ENCODE measurements at regions not wholly inside any gene's neighbourhood (a gene's known extent, or its start where the extent isn't known, plus 50 kb on each side); places are given as distances from the start of the nearest gene placed in this dataset.
"Not testable (repeated sequence)": the region's sequence is repeated elsewhere in the genome, so short reads cannot be mapped to it uniquely, and the experiment has no call there.

DNA sequence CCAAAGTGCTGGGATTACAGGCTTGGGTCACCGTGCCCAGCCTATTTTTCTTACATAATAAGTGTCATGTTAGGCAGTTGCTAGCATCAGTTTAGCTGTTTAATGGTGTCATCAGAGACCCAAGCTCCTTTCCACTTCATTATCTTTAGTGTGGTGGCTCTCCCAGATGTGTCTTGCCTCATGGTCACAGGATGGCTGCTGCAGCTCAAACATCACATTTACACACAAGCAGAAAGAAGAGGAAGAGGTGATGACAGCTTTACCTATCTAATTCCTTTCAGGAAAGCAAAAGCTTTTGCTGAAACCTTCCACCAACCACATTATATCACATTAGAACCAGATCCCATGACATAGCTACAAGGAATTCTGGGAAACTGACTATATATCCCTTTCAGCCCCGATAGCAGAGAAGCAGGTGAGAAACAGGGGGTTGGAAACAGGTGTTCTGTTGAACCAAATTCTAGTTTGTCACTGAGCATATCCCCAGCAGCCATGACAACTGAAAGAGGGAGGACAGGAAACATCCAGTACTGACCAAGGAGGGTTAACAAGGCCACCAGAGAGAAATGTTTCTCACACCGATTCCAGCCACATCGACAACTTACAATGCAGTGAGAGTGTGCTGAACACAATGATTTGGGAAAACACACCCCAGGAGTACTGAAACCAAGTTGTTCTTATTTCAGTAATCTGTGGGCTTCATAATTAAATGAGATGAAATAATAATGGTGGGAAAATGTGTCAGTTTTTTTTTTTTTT, 617.0 kb downstream of the UQCRFS1 start:
- 100% methylated on average over 3 of the region's 4 CpGs for WGBS, 2 experiments (ENCODE audit: insufficient coverage in 2 of 2)

DNA sequence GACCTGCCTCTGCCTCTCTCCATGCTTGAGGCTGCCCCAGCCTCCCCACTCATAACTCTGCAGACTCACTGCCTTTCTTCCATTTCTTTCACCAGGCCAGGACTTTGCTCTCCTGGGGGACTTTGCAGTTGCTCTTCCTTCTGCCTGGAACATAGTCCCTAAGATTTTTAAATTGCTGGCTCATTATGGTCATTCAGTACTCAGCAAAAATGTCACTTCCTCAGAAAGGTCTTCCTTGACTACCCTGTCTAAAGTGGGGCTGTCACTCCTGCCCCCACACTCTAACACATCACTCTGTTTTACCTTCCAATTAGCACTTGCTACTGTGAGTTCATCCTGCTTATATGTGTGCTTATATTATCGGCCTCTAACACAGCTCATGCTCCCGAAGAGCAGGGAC, 618.2 kb downstream of the UQCRFS1 start:
- Histone ChIP-seq H3K27ac (ENCODE audit: low read depth, low read length, severe bottlenecking) (no peak overlapping the region), H3K9me3 (ENCODE audit: control insufficient read depth, low read length) (no peaks in the 10 kb centered on the region), H3K4me1 (ENCODE audit: control insufficient read depth, insufficient read depth, low read length, poor library complexity, severe bottlenecking) (no peaks in the 10 kb centered on the region), H3K4me3 (ENCODE audit: extremely low read depth, insufficient read depth, low read length, poor library complexity, severe bottlenecking) (no peak overlapping the region), H3K36me3 (ENCODE audit: control insufficient read depth, insufficient read depth, low read length) (no peaks in the 10 kb centered on the region)
- WGBS, 2 experiments (ENCODE audit: insufficient coverage in 2 of 2), result no CpG with 5 or more reads among the region's 2 CpGs

More for the DNA sequence above, 617.0 kb downstream of the UQCRFS1 start:
- no peaks in the 10 kb centered on the region for H3K9me3 ChIP-seq (ENCODE audit: control insufficient read depth, low read length)
- no peak overlapping the region for H3K27ac ChIP-seq (ENCODE audit: low read depth, low read length, severe bottlenecking)
- H3K4me1 ChIP-seq (ENCODE audit: control insufficient read depth, insufficient read depth, low read length, poor library complexity, severe bottlenecking), result no peaks in the 10 kb centered on the region
- H3K36me3 ChIP-seq (ENCODE audit: control insufficient read depth, insufficient read depth, low read length), result no peaks in the 10 kb centered on the region
- no peak overlapping the region for H3K4me3 ChIP-seq (ENCODE audit: extremely low read depth, insufficient read depth, low read length, poor library complexity, severe bottlenecking)

DNA sequence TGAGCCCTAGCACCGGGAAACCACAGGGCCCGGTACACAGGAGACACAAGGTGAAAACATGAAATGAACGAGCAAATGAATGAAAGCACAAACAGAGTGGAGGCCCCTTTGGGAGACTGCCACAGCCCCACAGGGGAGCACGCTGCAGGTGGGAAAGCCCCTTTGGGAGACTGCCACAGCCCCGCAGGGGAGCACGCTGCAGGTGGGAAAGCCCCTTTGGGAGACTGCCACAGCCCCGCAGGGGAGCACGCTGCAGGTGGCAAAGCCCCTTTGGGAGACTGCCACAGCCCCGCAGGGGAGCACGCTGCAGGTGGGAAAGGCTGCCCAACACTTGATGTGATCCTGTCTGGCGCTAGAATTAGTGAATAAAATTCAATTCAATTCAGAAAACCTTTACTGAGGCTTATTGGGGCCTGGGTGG, 623.0 kb downstream of the UQCRFS1 start:
- not testable (repeated sequence) for H3K27ac ChIP-seq (ENCODE audit: low read depth, low read length, severe bottlenecking); H3K36me3 ChIP-seq (ENCODE audit: control insufficient read depth, insufficient read depth, low read length); H3K9me3 ChIP-seq (ENCODE audit: control insufficient read depth, low read length); H3K4me1 ChIP-seq (ENCODE audit: control insufficient read depth, insufficient read depth, low read length, poor library complexity, severe bottlenecking); H3K4me3 ChIP-seq (ENCODE audit: extremely low read depth, insufficient read depth, low read length, poor library complexity, severe bottlenecking)
- WGBS, 2 experiments (ENCODE audit: insufficient coverage in 2 of 2), result 80 to 82% methylated on average over 9 to 10 of the region's 11 CpGs

DNA sequence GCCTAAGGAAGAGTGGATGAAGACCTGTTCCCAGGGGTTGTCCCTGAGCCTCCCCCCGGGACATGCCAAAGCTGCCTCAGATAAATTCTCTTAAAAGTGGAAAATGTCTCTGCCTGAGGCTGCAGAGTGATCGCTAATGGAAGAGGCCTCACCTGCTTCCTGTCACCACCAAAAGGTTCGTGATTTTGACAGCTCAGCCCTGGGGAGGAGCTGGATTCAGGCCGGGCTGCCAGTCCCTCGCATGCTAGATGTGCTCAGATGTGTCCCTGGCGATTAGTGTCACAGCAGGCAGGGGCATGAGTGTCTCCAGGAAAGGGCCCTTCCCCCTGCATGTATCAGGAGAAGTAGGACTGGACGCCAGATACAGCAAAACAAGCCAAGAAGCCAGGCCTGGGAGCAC, 626.5 kb downstream of the UQCRFS1 start:
- no peak overlapping the region for H3K27ac ChIP-seq (ENCODE audit: low read depth, low read length, severe bottlenecking)
- H3K4me1 ChIP-seq (ENCODE audit: control insufficient read depth, insufficient read depth, low read length, poor library complexity, severe bottlenecking), result no peaks in the 10 kb centered on the region
- WGBS, 2 experiments (ENCODE audit: insufficient coverage in 2 of 2), result 65 to 80% methylated on average over 6 to 7 of the region's 7 CpGs
- H3K9me3 ChIP-seq (ENCODE audit: control insufficient read depth, low read length), result no peaks in the 10 kb centered on the region
- no peaks in the 10 kb centered on the region for H3K36me3 ChIP-seq (ENCODE audit: control insufficient read depth, insufficient read depth, low read length)
- no peak overlapping the region for H3K4me3 ChIP-seq (ENCODE audit: extremely low read depth, insufficient read depth, low read length, poor library complexity, severe bottlenecking)

DNA sequence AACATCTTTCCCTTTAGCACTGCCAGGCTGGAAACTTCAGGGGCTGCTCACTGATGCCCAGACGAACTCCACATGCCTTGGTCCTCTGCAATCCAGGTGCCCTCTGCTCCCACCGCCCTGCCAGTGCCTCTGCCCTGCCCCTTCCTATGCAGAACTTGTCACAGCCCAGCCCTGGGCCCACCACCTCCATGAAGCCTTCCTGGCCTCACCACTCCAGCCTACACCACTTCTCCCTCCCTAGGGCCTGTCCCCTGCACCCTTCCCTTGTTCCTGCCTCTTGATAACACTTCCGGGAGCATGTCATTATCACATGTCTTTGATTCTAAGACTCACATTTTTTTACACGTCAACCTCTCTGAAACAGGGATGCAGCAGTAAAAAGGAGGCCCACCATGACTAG, 627.2 kb downstream of the UQCRFS1 start:
- no peaks in the 10 kb centered on the region for H3K9me3 ChIP-seq (ENCODE audit: control insufficient read depth, low read length)
- no peak overlapping the region for H3K27ac ChIP-seq (ENCODE audit: low read depth, low read length, severe bottlenecking)
- H3K4me1 ChIP-seq (ENCODE audit: control insufficient read depth, insufficient read depth, low read length, poor library complexity, severe bottlenecking), result no peaks in the 10 kb centered on the region
- WGBS, 2 experiments (ENCODE audit: insufficient coverage in 2 of 2), result 73 to 96% methylated on average over 2 to 4 of the region's 4 CpGs
- H3K4me3 ChIP-seq (ENCODE audit: extremely low read depth, insufficient read depth, low read length, poor library complexity, severe bottlenecking), result no peak overlapping the region
- H3K36me3 ChIP-seq (ENCODE audit: control insufficient read depth, insufficient read depth, low read length), result no peaks in the 10 kb centered on the region

DNA sequence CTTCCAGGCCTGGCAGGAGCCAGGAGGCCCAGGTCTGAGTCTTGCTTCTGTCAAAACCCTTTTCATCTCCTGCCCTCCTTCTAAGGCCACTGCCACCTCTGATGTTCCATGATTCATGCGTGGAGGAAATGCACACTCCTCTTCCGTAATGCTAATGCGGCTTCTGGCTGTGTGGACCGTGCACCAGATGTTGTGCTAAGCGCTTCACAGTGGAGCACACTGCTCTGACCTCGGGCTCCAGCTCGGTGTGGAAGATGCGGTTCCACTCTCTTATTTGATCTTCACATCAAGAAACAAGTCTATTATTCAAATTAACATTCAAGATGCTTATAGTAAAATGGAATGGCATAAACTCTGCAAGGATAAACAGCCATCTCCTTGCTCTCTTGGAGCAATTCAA, 629.2 kb downstream of the UQCRFS1 start:
- Histone ChIP-seq H3K27ac (ENCODE audit: low read depth, low read length, severe bottlenecking) (no peak overlapping the region), H3K4me1 (ENCODE audit: control insufficient read depth, insufficient read depth, low read length, poor library complexity, severe bottlenecking) (no peaks in the 10 kb centered on the region), H3K36me3 (ENCODE audit: control insufficient read depth, insufficient read depth, low read length) (no peaks in the 10 kb centered on the region), H3K4me3 (ENCODE audit: extremely low read depth, insufficient read depth, low read length, poor library complexity, severe bottlenecking) (no peak overlapping the region), H3K9me3 (ENCODE audit: control insufficient read depth, low read length) (no peaks in the 10 kb centered on the region)
- 94% methylated on average over 4 to 7 of the region's 8 CpGs for WGBS, 2 experiments (ENCODE audit: insufficient coverage in 2 of 2)

DNA sequence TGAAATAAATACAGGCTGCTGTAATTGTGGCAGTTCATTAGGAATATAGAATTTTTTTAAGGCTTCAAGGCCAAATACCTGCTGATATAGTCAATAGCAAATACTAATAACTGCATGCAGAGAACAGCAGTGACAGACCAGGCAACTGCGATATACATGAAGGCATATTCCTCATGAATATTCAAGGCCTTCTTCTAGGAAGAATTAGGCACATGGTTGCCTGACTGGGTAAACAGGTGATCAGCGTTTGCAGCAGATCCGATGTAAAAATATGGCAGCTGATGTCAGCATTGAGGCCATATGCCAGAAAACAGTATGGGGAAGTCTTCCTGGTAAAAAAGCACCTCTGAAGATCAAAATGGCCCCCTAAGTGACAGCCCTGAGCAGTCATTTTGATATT, 629.7 kb downstream of the UQCRFS1 start:
- no peaks in the 10 kb centered on the region for H3K4me1 ChIP-seq (ENCODE audit: control insufficient read depth, insufficient read depth, low read length, poor library complexity, severe bottlenecking)
- H3K36me3 ChIP-seq (ENCODE audit: control insufficient read depth, insufficient read depth, low read length), result no peaks in the 10 kb centered on the region
- no peak overlapping the region for H3K4me3 ChIP-seq (ENCODE audit: extremely low read depth, insufficient read depth, low read length, poor library complexity, severe bottlenecking)
- no peaks in the 10 kb centered on the region for H3K9me3 ChIP-seq (ENCODE audit: control insufficient read depth, low read length)
- no peak overlapping the region for H3K27ac ChIP-seq (ENCODE audit: low read depth, low read length, severe bottlenecking)
- WGBS, 2 experiments (ENCODE audit: insufficient coverage in 2 of 2), result 88 to 91% methylated on average over 3 of the region's 3 CpGs

DNA sequence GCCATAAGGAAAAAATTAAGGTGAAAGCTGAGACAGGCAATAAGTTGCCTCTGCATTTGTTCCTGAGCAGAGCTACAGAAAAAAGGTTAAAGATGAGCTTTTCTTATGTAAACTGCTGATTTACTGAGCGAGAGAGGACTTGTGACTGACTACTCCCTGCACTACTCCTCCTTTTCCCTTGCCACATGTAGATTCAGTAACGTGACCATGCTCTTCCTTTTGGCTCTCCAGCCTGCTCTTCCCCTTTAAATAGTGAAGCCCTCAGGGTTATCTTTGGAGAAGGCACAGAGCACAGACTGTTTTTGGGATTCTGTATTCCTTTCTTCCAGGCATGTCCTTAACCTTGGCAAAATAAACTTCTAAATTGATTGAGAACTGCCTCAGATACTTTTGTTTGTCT, 630.2 kb downstream of the UQCRFS1 start:
- no peaks in the 10 kb centered on the region for H3K4me1 ChIP-seq (ENCODE audit: control insufficient read depth, insufficient read depth, low read length, poor library complexity, severe bottlenecking)
- no peaks in the 10 kb centered on the region for H3K9me3 ChIP-seq (ENCODE audit: control insufficient read depth, low read length)
- H3K4me3 ChIP-seq (ENCODE audit: extremely low read depth, insufficient read depth, low read length, poor library complexity, severe bottlenecking), result no peak overlapping the region
- no peak overlapping the region for H3K27ac ChIP-seq (ENCODE audit: low read depth, low read length, severe bottlenecking)
- no peaks in the 10 kb centered on the region for H3K36me3 ChIP-seq (ENCODE audit: control insufficient read depth, insufficient read depth, low read length)
- WGBS, 2 experiments (ENCODE audit: insufficient coverage in 2 of 2), result 40 to 59% methylated on average over 1 to 2 of the region's 2 CpGs

DNA sequence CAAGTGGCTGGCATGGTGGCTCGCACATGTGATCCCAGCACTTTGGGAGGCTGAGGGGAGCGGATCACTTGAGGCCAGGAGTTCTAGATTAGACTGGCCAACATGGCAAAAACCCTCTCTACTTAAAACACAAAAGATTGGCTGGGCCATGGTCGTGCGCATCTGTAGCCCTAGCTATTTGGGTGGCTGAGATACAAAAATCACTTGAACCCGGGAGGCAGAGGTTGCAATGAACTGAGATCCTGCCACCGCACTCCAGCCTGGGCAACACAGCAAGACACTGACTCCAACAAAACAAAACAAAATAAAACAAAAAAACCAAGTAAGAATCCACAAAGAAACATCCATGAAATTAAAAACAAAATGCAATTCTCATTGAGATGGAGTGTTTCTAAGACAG, 630.6 kb downstream of the UQCRFS1 start:
- 94 to 100% methylated on average over 1 to 2 of the region's 6 CpGs for WGBS, 2 experiments (ENCODE audit: insufficient coverage in 2 of 2)
- Histone ChIP-seq H3K27ac (ENCODE audit: low read depth, low read length, severe bottlenecking) (no peak overlapping the region), H3K9me3 (ENCODE audit: control insufficient read depth, low read length) (no peaks in the 10 kb centered on the region), H3K4me3 (ENCODE audit: extremely low read depth, insufficient read depth, low read length, poor library complexity, severe bottlenecking) (no peak overlapping the region), H3K4me1 (ENCODE audit: control insufficient read depth, insufficient read depth, low read length, poor library complexity, severe bottlenecking) (no peaks in the 10 kb centered on the region), H3K36me3 (ENCODE audit: control insufficient read depth, insufficient read depth, low read length) (no peaks in the 10 kb centered on the region)

DNA sequence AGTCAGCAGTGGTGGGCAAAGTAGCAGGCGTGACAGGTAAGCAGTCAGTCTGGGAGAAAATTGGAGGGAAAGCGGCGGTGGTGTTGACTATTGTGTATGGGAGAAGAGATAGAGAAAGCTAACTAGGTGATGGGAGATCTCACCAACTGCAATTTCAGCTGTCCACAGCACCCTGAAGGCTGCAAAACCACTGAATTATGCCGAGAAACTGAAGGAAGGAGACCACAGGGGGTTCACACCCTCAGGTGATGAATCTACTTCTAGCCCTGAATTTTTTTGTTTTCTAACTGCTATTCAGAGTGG, 631.5 kb downstream of the UQCRFS1 start:
- Histone ChIP-seq H3K27ac (ENCODE audit: low read depth, low read length, severe bottlenecking) (no peak overlapping the region), H3K4me3 (ENCODE audit: extremely low read depth, insufficient read depth, low read length, poor library complexity, severe bottlenecking) (no peak overlapping the region)
- 33 to 73% methylated on average over 1 to 2 of the region's 4 CpGs for WGBS, 2 experiments (ENCODE audit: insufficient coverage in 2 of 2)

DNA sequence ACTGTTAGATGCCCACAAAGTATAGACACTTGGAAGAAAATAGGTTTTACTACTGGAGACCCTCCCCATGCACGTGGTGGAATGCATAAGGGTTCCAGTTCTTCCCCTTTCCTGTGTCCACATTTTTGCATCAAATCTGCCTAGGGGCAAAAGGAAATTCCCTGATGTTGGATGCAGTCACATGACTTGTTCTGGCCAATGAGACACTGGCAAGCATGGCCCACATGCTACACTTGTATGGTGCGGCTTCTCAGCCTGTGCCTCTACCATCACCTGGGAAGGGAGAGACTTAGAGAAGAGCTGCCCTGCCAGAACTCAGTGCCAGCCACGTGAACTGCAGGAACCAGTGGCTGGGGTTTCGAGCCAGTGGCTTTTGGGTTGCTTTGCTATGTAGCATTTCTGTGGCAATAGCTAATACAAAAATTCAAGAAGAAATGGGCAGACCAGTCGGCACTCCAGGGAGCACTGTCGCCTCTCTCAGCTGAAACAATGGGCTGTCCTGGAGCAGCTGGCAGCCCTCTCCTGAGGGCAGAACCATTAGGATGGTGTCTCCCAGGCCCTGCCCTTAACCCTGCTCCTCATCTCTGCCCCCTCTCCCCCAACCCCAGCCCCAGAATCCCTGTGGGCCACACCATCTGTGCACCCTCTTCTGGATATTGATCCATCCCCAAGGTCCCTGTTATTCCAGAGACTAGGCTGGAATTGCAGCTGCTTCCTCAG, 634.0 kb downstream of the UQCRFS1 start:
- H3K36me3 ChIP-seq (ENCODE audit: control insufficient read depth, insufficient read depth, low read length), result no peaks in the 10 kb centered on the region
- no peaks in the 10 kb centered on the region for H3K9me3 ChIP-seq (ENCODE audit: control insufficient read depth, low read length)
- 82 to 94% methylated on average over 6 of the region's 6 CpGs for WGBS, 2 experiments (ENCODE audit: insufficient coverage in 2 of 2)
- no peak overlapping the region for H3K27ac ChIP-seq (ENCODE audit: low read depth, low read length, severe bottlenecking)
- no peak overlapping the region for H3K4me3 ChIP-seq (ENCODE audit: extremely low read depth, insufficient read depth, low read length, poor library complexity, severe bottlenecking)
- H3K4me1 ChIP-seq (ENCODE audit: control insufficient read depth, insufficient read depth, low read length, poor library complexity, severe bottlenecking), result no peaks in the 10 kb centered on the region

More for the DNA sequence above, 631.5 kb downstream of the UQCRFS1 start:
- Histone ChIP-seq H3K36me3 (ENCODE audit: control insufficient read depth, insufficient read depth, low read length) (no peaks in the 10 kb centered on the region), H3K9me3 (ENCODE audit: control insufficient read depth, low read length) (no peaks in the 10 kb centered on the region), H3K4me1 (ENCODE audit: control insufficient read depth, insufficient read depth, low read length, poor library complexity, severe bottlenecking) (no peaks in the 10 kb centered on the region)

All from mesodermal cell (in vitro differentiated cells).